ENCODE measurements at regions not wholly inside any gene's neighbourhood (a gene's known extent, or its start where the extent isn't known, plus 50 kb on each side); places are given as distances from the start of the nearest gene placed in this dataset.
"Not testable (repeated sequence)": the region's sequence is repeated elsewhere in the genome, so short reads cannot be mapped to it uniquely, and the experiment has no call there.

GRCh38 chr2:109724533-109725460 is 69.3 kb upstream of the RGPD5 start:
- H3K9me3 ChIP-seq: no peaks in the 10 kb centered on the region
- H3K27me3 ChIP-seq: no peaks in the 10 kb centered on the region
- H3K27ac ChIP-seq: no peak overlapping the region
- TF ChIP-seq CTCF (IDR thresholded peaks at IDR 0.05): no peak
- H3K36me3 ChIP-seq: no peaks in the 10 kb centered on the region
- no peak overlapping the region for H3K4me3 ChIP-seq
- no peaks in the 10 kb centered on the region for H3K4me1 ChIP-seq
- DNase-seq (ENCODE audit: low spot score): peak; percentile 48

- Histone ChIP-seq H3K27me3 (no peaks in the 10 kb centered on the region), H3K4me3 (no peak overlapping the region), H3K27ac (no peak overlapping the region), H3K36me3 (no peaks in the 10 kb centered on the region), H3K9me3 (no peaks in the 10 kb centered on the region), H3K4me1 (no peaks in the 10 kb centered on the region)
- no peak for TF ChIP-seq CTCF (IDR thresholded peaks at IDR 0.05)
- DNase-seq (ENCODE audit: low spot score): peak; percentile 28
Observed at GRCh38 chr2:109726379-109727270, 67.5 kb upstream of the RGPD5 start.

- Histone ChIP-seq H3K9me3 (no peaks in the 10 kb centered on the region), H3K27me3 (no peaks in the 10 kb centered on the region), H3K4me3 (no peak overlapping the region), H3K4me1 (no peaks in the 10 kb centered on the region), H3K36me3 (no peaks in the 10 kb centered on the region), H3K27ac (no peak overlapping the region)
- no peak for TF ChIP-seq CTCF (IDR thresholded peaks at IDR 0.05)
- peak; percentile 40 for DNase-seq (ENCODE audit: low spot score)
Observed at GRCh38 chr2:109727929-109728447, 66.1 kb upstream of the RGPD5 start.

- not testable (repeated sequence) for H3K27me3 ChIP-seq, H3K9me3 ChIP-seq, H3K4me3 ChIP-seq, H3K36me3 ChIP-seq, H3K27ac ChIP-seq, H3K4me1 ChIP-seq
- peak; percentile 16 for DNase-seq (ENCODE audit: low spot score)
Observed at GRCh38 chr2:109733746-109734145, 60.4 kb upstream of the RGPD5 start.

- Histone ChIP-seq H3K27ac (no peak overlapping the region), H3K27me3 (no peaks in the 10 kb centered on the region), H3K36me3 (no peaks in the 10 kb centered on the region), H3K4me1 (no peaks in the 10 kb centered on the region), H3K9me3 (no peaks in the 10 kb centered on the region), H3K4me3 (no peak overlapping the region)
- TF ChIP-seq CTCF (IDR thresholded peaks at IDR 0.05): peak; percentile 63 to 84
- DNase-seq (ENCODE audit: low spot score): peak; percentile 76
Observed at GRCh38 chr2:109736177-109736827, 57.8 kb upstream of the RGPD5 start.

Data from right atrium auricular region (tissue), 2 donors.